HS-5 (cell line): ENCODE measurements at regions not wholly inside any gene's neighbourhood (a gene's known extent, or its start where the extent isn't known, plus 50 kb on each side); places are given as distances from the start of the nearest gene placed in this dataset.
"Not testable (repeated sequence)": the region's sequence is repeated elsewhere in the genome, so short reads cannot be mapped to it uniquely, and the experiment has no call there.

Experiments
- DNase-seq: peaks from one replicate; pipeline ENCODE4 v3.0.0-alpha.2; 2012; ENCODE audit warnings: low read depth

DNA sequence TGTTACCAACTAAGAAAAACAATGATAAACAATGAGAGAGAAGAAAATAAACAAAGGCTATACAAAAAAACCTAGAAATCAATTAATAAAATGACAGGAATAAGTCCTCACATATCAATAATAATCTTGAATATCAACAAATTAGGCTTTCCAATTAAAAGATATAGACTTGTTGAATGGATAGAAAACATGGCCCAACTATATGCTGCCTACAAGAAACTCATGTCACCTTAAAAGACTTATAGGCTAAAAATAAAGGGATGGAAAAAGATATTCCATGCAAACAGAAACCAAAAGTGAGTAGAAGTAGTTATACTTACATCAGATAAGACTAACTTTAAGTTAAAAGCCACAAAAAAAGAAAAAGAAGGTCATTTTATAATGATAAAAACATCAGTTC is 183.9 kb downstream of the MYRFL start:
- no peak for DNase-seq

DNA sequence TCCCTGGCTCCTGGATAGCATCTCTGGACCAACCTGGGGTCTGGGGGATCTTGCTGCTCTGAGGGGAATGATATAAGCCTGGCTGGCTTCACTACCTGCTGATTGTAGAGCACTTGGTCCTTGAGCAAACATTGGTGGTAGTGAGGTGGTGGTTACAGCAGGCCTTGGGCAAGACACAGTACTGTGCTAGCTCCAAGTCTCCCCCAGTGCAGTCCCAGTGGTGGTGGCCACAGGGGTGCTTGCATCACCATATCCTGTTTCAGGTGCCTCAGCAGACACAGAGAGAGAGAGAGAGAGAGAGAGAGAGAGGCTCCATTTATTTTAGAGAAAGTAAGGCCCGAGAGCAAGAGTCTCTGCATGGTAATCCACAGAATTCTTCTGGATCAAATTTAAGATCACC is 186.3 kb downstream of the MYRFL start:
- DNase-seq = no peak

DNA sequence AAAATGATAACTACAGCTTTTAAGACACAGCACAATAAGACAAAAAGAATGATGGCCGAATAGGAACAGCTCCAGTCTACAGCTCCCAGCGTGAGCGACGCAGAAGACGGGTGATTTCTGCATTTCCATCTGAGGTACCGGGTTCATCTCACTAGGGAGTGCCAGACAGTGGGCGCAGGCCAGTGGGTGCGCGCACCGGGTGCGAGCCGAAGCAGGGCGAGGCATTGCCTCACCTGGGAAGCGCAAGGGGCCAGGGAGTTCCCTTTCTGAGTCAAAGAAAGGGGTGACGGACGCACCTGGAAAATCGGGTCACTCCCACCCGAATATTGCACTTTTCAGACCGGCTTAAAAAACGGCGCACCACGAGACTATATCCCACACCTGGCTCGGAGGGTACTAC is 188.0 kb downstream of the MYRFL start:
- DNase-seq = not testable (repeated sequence)

DNA sequence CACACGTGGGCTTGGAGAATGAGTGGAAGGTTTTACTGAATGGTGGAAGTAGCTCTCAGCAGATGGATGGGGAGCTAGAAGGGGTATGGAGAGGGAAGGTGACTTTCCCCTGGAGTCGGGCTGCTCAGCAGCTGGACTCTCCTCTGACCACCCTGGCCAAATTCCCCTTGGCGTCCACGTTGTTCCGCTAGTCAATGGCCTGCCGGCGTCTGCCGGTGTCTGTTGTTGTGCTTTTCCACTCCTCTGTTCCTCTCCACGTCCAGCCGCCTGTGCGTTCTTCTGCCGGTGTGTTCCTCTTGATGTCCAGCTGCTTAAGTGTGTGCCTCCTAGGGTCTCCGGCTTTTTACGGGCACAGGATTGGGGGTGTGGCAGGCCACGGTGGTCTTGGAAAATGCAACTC is 203.5 kb downstream of the MYRFL start:
- DNase-seq = no peak

DNA sequence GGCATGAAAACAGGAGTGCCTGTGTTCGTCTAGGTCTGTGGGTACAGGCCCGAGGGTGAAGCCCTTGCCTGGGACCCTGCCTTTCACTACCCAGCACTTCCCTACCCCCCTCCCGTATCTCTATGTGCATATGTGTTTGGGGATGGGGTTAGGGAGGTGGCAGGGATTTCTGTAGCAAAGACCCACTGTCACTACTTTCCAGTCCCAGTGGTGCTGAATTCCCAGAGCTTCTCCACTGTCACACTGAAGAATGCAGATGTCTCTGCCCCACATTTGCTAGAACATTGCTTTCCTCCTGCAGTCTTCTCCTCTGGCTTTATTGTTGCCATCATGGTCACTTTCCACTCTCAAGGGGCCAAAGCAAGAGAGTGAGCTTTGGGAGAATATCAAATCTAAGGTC is 203.9 kb downstream of the MYRFL start:
- no peak for DNase-seq

DNA sequence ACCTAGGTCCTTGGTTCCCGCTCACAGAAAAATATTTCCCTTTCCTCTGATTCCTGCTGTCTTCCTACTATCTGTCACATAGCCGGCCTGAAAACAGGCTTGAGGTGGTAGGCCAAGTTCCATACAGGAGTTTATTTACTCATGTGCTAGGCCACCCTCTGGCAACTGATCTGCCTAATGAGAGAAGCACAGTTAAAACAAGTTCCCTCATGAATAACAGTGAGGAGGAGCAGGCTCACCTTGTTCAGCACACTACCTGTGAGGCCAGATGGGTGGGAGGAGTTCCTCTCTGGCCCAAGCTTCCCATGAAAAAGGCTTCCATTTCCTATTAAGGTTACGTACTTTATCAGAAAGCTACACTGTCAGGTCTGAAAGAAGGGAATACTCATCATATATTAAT is 206.0 kb downstream of the MYRFL start:
- no peak for DNase-seq

DNA sequence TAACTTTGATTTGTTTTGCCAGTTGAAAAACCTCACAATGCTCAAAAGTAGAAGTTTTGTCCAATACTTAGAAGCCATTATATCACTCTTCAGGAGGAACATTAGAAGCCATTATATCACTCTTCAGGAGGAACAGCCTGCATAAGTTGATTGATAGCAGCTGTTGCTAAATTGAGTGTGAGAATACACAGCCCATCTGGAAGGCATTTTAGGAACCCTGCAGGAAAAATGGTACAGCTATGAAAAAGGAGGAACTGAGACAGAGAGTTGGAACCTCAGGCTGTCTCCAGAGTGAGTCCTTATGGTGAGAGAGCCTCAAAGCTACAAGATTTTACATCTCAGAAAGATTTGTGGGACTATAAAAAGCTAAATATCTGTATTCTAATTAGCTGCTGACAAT is 207.0 kb downstream of the MYRFL start:
- no peak for DNase-seq

DNA sequence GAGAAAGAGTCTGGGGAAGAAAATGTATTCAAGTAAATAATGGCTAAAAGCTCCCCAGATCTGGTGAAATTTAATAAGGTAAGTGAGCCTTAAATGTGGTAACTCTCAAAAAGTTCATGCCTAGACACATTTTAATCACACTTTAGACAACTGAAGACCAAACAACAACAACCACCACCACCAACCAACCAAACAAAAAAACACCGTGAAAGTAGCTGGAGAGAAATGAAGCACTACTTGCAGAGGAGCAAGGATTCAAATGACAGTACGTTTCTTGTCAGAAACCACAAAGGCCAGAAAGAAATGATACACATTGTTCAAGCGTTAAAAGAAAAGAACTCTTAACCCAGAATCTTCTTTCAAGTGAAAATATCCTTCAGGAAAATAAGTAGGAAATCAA is 208.3 kb downstream of the MYRFL start:
- DNase-seq = no peak

DNA sequence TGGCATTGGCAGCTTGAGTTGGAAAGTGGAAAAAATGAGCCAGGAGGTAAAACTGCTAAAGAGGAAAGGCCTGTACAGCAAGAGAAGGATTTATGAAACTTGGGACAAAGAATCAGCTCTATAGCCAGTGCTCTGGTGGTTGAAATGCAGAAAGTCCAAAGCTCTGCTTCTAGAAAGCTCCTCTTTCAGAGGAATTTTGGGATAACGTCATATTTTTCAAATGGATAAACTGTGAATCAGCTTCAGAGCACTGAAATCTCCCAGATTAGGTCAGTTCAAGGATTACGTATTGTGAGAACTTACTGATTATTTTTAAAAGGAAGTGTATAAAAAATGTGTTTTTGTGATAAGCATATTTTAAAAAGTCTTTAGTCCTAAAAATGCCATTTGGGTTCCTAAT is 203.1 kb upstream of the CNOT2 start:
- no peak for DNase-seq

DNA sequence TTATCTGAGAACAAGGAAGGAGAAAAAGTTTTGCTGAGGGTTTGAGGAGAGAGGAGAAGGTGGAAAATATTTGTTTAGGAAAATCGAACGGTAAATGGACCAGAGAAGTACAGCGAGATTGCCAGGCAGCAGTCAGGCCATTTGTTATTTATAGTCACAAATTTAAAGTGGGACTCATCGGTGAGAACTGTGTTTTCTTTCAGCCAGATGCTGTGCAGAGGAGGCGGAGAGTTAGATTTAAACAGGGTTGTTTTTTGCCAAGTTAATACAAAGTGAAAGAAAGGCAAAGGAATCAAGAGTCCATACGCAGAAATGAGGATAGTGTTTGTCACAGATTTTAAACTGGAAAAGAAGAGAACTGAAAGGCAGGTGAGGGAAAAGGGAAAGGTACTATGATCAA is 200.6 kb upstream of the CNOT2 start:
- DNase-seq = no peak

DNA sequence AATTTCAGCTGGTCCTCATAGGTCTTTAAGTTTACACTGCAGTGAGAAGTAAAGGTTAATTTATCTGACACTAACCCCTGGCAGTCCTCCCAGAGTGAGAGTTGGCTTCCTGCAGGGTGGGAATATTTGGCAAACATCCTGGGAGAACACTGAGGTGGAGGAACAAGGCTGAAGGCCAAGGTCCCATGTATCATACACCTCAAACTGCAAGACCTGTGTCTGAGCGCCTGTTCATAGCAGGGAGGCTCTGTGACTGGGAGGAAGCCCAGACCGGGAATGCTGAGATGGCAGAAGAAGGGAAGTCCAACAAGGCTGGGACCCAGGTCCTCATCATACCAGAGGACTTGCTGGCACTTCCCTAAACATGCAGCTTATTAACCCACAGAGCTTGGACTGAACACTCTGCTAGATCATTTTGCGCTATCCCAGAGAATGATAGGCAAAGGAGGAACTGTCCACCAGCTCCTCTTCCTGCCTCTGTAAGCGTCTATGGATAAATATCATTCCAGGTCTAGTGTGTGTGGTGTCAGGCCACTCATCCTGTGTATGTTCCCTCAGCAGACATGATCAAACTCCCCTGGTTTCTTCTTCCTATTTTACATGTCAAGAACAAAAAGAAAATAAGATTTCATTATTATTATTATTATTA is 199.6 kb upstream of the CNOT2 start:
- DNase-seq = no peak

DNA sequence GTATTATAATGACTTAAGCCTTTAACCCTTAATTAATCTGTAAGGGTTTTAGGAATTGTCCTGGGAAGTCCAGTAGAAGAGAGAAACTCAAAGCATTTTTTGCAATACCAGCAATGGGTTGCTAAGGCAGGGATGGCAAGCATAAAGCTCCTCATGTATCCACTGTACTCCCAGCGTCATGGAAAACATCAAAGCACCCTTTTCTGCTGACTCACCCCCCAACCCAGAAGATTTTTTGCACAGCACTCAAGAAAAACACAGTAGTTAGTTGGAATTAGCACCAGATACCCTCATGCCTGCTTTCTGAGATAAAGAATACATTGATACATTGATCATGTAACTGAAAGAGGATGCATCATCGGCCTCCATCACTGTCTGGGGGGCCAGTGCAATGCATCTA is 199.1 kb upstream of the CNOT2 start:
- DNase-seq = no peak

DNA sequence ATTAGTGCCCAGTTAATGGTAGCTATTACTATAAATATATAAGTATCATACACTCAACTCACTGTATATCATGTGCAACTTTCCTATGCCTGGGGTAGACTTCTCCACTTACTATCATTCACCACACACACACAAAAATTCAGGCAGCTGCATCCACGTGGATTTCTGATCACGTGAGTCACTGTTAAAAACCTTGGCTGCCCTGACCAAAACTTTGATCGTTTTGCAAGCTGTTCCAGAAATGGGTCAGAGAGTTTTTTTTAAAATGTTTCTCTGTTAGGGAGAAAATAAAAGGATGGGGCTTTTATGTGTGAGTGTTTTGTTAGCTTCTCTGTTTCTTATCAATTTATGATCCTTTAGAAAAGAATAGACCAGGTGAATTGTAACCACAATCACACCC is 198.2 kb upstream of the CNOT2 start:
- no peak for DNase-seq

DNA sequence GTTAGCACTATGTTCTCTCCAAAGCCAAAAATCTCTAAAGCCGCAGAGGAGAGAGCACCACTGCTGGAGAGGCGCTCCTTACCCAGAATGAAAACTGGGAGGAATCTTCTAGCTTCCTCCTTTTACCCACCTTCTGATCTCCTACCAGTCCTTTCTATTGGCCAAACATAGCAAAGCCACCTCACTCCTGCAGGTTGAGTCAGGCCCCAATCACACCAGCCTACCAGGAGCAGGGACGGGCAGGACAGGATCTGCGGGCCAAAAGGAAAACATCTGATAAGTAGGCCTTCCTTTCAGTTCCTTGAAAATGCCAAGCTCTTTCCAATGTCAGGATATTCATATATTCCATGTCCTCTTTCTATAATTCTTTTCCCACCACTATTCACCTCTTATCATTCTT is 197.7 kb upstream of the CNOT2 start:
- DNase-seq = no peak

DNA sequence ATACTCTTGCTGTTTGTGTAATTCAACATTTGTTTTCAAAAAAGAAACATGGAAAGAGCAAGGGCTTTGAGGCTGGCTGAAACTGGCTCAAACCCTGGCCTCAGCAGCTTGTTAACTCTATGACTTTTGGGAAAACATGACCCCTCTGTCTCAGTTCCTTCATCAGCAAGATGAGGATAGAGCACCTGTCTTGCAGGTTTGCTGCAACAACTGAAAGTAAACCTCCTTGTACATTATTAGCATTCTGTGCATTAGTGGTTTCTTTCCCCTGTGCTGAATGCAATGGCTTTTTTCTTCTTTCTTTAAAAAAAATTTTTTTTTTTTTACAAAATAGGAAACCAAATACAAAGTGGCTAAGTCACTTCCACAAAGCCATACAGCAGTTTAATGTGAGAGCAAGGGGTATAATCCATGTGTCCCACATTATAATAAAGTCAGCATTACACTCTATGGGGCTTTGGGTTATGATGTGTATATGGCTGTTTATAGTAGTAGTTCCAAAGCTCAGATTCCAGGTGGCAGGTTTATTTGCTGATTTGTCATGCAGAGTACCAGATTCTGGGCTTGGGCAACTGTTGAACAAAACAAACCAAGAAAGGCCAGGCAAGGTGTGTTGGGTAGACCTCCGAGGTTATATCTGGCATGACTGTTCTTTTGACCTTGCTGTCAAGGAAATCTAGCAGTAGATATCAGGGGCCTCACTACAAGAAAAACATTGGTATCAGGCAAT is 194.5 kb upstream of the CNOT2 start:
- no peak for DNase-seq

DNA sequence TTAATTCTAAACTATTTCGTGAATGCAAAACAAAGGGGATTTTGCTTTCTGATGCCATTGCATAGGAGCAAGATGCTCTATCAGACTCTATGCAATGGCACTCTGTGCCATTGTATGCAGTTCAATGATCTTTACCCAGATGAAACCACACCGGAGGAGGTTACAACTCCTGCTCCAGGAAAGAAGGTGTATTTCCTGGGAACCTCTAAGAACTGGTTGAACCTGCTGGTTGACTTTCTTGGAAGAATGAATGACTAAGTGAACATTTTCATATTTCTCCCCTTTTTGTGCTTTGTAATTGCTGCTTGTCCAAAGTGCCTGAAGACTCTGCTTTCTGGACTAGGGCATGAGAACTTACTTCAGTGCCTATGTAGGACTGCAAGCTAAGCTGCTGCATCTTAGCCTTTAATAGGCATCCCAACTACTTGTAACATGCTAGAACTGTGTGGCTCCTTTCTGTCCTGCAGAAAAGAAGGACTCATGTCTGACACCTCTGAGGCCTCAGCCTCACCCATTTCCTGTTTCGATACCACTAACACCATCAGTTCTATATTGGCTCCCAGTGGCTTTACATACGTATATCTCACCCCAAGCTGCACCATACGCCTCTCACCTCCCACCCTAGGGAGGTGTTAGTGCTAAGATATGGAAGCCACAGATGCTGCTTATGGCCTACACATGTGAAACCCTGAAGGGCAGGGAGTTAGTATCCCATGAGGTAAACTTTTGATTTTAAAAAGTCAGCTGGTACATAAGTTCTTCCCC is 193.5 kb upstream of the CNOT2 start:
- no peak for DNase-seq

DNA sequence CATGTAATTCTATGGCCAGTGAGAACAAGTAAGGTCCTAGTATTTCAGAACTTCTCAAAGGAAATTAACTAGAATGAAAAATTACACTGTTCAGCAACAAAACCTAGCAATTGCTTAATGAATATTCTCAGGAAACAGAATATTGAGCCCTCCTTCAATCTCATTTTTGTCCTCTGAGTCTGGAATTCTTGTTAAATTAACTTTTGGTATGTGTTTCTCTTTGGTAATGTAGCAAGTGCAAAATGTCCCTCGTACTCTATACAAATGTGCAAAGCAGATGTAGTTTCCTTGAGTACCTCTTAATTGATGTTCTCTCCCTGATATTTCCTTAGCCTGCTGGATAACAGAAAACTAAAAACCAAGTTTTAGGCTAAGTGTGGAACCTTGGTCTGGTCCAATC is 190.8 kb upstream of the CNOT2 start:
- peak; percentile 4 for DNase-seq

DNA sequence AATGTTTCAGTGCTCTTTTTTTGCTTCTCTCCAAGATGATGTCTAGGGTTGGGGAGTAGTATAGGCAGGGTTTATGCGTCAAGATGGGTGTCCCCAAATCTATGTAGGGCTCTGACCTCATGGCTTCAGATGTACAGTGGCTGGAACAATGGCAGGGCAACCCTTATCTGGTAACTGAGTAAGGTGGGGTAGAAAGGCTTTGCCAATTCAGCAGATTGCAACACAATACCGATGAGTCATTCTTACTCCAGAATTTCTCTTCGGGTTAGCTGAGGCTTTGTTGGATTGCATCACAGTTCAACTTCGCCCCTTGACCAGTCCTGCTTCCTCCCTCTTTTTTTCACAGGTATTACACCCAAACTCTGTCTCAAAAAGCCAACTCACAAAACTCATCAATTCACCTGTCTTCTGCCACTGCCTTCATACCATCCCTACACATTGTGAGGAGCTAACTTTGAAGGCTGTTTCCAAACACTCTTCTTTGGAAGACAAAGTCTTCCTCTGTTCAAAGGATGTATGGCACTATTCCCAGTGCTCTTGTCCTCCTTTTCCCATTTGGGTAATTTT is 190.2 kb upstream of the CNOT2 start:
- DNase-seq = peak; percentile 83

DNA sequence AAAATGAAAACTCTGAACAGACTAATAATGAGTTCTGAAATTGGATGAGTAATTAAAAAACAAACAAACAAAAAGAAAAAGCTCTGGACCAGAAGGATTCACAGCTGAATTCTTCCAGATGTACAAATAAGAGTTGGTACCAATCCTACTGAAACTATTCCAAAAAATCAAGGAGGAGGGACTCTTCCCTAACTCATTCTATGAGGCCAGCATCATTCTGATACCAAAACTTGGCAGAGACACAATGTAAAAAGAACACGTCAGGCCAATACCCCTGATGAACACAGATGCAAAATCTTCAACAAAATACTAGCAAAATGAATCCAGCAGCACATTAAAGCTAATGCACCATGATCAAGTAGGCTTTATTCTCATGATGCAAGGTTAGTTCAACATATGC is 183.9 kb upstream of the CNOT2 start:
- DNase-seq = no peak

DNA sequence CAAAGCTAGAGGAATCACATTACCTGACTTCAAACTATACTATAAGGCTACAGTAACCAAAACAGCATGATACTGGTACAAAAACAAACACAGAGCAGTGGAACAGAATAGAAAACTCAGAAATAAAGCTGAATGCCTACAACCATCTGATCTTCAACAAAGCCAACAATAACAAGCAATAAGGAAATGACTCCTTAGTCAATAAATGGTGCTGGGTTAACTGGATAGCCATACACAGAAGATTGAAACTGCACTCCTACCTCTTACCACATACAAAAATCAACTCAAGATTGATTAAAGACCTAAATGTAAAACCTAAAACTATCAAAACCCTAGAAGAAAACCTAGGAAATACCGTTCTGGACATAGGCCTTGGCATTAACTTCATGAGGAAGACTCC is 182.6 kb upstream of the CNOT2 start:
- no peak for DNase-seq

DNA sequence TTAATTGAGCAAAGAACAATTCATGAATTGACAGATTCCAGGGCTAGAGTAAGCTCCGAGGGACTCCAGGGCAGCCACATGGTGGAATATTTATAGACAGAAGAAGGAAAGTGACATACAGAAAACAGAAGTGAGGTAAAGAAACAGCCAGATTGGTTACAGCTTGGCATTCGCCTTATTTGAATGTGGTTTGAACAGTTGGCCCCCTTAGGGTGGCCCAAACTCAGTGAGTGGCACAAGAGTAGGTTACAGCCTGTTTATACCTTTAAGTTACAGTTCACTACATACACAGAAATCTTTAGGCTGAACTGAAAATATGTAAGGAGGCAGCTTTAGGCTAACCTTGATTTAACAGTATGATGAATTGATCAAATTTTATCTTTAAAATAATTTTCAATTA is 174.5 kb upstream of the CNOT2 start:
- DNase-seq = no peak

DNA sequence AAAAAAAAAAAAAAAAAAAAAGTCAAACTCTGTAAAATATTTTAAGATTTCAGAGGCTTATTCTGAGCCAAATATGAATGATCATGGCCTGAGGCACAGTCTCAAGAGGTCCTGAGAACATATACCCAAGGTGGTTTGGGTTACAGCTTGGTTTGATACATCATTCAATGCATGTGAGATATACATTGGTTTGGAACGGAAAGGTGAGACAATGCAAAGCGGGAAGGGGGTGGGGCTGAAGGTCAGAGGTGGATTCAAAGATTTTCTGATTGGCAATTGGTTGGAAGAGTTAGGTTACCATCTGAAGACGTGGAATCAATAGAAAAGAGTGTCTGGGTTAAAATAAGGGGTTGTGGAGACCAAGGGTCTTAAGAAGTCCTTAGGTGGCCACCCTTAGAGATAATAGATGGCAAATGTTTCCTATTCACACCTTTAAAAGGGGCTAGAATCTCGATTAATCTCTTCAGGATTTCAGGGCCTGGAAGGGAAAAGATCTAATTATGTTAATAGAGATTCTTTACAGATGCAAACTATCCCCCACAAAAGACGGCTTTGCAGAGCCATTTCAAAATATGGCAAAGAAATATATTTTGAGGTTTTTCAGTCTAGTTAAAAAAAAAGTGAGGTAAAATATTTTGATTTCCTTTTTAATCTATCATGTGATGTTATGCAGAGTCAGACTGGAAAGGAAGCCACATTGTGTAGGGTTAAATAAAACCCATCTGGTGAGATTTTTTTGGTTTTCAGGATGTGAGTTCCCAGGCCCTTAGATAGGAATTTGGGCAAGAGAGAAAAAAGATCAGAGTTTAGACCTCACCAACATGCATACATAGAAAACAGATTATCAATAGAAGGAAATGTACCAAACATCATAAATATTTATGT is 173.8 kb upstream of the CNOT2 start:
- DNase-seq = no peak
